Stimulated activated CD8-positive, alpha-beta memory T cell treated with anti-CD3 and anti-CD28 coated beads, Interleukin-12 subunit alpha, Interleukin-12 subunit beta, amount 100 ng/mL, for 4 hours (primary cell): ENCODE measurements at regions not wholly inside any gene's neighbourhood (a gene's known extent, or its start where the extent isn't known, plus 50 kb on each side); places are given as distances from the start of the nearest gene placed in this dataset.
"Not testable (repeated sequence)": the region's sequence is repeated elsewhere in the genome, so short reads cannot be mapped to it uniquely, and the experiment has no call there.

Experiments used
- DNase-seq: peaks from one replicate; pipeline ENCODE4 v3.0.0-alpha.2; 2020; ENCODE audit warnings: low read depth

DNA sequence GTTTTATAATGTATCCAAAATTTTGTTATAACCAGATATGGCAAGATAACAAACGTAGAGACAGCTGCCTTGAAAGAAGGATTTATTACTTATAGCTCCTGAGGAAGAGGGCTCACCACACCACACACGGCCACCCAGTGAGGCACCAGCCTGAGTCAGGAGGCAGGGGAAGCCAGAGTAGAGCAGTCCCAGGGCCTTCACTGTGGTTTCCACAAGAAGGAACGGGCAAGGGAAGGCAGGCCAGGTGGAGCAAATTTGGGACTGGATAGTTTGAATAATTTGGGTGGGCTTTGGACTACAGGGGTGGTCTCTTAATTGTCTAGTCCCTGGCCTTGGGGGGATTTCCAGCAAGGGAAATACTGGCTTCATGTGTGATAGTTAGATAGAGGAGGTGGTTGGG lies 72.5 kb downstream of the RRAGC start:
- no peak for DNase-seq

DNA sequence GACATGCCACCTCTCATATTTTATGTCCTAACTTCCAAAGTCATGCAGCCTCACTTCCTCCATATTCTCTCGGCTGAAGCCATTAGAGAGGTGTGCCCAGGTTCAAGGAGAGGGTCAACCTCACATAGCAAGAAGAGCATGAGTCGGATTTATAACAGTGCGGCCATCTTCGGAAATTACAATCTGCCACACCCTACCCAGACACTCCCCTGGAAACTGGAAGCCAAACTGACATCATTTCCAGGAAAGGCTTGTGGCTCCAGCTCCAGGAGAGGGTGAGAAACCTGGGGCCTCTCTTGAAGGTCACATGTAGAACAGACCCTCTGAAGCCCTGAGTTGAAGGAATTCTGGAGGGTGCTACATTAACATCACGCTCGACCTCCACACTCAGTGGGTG lies 73.5 kb downstream of the RRAGC start:
- DNase-seq, result no peak

DNA sequence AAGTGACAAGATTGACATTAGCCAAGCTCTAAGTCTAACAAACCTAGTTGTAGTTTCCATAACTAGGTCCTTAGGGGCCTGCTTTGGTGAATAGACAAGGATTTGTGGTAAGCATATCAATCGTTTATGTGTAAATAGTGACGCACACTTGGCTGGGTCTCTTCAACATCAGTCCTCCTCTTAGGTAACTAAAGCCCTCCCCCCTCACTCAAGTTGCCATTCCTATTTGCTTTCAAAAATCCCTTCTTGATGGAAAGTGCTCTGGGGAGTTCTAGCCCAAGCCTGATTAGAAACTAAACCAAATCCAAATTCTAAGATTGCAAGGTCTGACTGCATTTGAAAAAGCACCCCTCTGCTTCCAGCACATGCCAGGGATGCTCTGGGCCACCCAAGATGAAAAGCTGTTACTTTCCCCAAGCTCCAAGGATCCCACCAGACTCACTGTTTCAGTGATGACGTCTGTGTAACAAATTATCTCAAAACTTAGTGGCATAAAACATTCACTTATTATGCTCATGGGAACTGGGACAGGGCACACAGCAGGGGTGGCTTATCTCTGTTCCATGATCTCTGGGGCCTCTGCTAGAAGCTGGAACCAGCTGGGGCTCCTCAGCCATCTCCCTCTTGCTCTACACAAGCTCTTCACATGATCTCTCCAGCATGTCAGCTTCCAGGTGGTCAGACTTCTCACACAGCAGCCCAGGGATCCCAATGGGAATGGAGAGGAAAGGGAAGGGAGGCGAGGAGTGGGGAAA lies 74.1 kb downstream of the RRAGC start:
- no peak for DNase-seq

DNA sequence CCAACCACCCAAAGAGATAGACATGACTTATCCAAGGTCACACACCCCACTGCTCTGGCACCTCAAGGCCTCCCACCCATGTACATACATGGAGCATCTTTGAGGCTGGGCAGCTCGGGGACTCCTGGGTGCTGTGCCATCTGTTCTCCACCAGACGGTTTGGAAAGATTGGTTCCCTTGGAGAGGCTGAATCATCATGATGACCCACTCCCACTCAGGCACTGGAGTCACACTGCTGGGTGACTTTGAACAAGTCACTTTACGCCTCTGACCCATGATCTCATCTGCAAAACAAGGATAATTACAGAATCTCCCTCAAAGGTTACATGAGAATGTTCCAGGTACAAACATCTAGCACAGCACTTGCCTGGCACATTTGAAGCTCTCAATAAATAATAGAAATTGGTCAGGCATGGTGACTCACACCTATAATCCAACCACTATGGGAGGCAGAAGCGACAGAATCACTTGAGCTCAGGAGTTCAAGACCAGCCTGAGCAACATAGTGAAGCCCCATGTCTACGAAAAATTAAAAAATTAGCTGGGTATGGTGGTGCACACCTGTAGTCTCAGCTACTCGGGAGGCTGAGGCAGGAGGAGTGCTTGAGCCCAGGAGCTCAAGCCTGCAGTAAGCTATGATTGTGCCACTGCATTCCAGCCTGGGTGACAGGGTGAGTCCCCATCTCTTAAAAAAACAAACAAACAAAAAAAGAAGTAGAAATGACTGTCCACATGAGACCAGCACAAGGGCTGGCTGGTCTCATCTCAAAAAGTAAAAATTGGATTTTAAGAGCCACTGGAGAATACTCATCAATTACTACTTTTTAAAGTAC lies 74.9 kb downstream of the RRAGC start:
- DNase-seq, result no peak

DNA sequence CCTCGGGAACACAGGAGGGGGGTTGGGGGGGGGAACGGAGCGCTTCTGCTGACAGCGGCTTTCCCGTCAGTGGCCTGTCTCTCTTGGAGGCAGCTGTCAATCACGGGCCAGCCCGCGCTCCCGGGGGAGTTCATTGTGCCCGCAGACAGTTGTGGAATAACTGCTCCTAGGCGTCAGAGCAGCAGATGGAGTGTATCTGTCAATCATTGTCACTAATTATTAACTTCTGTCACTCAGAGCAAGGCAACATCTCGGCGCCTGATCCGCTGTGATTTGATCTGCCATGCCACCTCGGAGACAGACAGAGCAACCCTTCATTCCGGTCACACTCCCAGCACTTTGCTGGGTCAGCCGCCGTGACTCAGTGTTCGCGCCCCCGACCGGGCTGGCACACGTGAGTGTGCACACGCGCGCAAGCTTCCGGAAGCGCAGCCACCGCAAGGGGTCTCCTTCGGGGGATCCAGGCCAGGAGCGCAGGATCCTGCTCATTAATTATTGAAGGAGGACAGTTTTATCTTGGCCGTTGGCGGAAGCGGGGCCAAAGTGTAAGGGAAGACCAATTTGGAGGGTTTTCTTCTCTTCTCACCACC lies 75.8 kb downstream of the RRAGC start:
- no peak for DNase-seq

DNA sequence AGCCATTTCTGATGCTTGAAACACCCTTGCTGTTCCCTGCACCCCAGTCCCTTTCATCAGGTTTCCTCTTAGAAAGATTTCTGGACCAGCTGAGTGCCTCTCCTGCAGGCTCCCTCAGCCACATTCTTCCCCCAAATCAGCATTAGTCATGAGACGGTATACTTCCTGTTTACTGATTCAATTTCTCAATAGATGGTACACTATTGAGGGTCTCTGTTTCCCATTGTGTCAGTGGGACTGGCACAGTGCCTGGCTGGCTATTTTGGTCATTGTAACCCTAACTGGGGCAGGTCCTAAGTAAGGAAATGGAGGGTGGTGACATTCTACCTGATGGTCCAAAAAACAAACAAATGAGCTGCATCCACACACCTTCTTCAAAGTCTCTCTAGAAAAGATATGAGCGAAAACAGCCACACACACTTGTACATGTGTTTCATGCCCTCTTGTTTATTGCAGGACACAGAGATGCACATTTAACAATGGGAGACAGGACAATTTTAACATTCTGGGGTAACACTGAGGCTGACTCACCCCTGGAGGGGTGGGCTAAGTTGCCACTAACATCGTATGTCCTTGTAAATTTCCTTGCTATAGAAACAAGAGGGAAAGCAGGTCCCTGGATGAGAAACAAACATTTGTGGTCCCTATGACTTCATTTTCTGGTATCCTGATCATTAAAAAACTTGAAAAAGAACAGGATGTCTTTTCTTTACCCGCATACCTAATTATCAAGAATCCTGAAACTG lies 77.5 kb downstream of the RRAGC start:
- DNase-seq, result no peak

DNA sequence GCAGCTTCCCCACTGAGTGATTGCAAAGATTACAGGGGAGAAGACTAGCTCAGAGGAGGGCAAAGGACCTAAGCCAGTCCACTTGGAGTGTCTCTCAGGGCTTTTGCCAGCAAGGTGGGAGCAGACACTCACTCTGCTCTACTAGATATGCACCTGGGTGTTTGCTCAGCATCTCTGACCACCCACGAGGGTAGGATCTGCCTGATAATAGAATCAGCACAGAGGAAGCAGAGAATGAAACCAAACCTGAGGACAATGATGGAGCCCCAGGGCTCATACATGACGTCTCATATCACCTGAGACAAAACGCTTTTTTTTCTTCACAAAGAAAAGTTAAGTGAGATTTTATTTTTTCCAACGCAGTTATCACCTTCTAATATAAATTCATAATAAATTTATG lies 79.4 kb downstream of the RRAGC start:
- DNase-seq, result no peak

DNA sequence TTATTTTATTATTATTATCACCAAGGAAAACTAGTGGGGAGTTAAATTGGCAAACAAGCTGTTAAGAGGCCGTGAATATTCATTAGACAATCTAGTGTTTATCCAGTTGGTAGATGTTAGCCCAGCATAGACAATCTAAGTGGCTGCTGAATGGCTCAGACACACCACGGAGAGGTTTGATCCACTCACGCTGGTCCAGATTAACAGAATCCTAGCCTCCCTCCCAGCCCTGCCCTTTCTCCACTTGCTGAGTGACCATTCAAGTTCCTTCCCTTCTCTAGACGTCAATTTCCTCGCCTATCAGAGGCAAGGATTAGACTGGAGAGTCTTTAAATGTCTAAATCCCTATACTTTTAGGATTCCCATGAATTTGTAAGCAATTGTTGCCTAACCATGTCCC lies 80.1 kb downstream of the RRAGC start:
- no peak for DNase-seq

DNA sequence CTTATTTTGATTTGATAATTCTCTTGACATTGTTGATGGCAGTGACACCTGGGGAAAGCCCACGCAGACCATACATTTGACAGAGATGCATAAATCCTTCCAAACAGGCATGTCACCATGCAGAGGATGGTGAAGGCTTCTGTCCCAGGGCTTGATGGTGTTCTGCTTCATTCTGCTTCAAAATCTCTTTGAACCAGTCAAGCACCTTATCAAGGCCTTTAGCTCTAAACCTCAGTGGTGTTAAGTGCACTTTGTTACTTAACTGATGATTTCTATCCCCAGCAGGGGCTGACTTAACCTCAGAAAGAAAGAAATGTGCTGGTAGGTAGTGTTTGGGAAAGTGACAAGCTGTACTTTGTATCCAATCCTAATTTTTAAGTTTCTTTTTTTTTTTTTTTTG lies 81.1 kb downstream of the RRAGC start:
- DNase-seq, result no peak

DNA sequence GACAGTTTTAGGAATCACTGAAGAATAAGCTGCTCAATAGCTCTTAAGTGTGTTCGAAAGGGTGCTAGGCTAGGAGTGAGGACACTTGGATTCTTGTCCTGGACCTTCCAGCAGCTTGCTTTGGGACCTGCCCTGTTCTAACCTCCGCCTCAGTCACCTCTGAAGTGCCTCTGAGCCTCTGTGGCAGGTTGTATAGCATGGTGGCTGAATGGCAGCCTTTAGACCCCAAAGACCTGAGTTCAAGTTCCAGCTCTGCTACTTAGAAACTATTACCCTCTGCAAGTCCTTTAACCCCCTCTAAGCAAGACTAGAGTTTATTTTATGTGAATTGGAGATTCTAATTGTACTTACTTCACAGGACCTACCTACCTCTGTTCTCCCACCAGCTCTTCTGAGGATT lies 81.5 kb downstream of the RRAGC start:
- DNase-seq, result no peak

DNA sequence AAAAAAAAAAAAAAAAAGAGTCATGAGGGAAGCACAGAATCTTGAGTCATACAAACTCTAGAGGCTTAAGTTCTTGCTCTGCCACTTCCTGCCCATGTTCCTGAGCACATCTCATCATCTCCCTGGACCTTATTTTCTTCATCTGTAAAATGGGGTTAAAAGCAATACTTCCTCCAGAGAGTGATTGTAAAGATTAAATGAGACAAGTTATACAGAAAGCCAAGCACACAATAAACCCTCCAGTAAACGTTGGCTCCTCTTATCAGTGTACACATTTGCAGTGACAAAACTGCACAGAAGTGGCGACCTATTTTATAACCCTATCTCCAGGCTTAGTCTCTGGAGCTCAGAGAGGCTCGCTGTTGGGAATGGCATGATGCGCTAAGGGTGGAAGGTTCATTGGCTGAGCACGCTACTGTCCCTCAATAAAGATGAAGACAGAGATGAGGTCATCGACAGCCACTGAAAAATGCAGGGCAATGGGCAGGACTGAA lies 82.1 kb downstream of the RRAGC start:
- DNase-seq, result no peak

DNA sequence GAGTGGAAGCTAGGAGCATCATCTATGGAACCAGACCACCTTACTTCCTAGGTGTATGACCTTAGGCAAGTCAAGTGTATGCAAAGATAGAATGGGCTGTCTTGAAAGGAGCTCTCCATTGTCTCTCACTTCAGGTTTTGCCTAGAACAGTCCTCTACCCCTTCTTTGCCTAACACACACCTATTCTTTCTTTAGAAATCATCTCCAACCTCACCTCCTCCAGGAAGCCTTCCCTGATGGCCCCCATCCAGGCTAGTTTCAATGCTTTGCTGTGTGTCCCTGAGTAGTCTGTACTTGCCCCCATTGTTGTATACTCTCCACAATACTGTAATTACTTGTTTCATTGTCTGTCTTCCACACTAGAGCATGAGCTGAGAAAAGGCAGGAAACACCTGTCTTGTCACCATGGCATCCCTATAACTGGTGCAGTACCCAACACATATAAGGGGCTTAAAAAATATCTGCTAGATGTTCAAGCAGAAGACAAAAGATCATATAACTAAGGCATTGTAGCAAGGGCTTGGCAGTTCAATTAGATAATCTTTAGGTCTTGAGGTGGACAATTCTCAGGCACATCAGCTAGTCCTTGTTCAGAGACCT lies 83.0 kb downstream of the RRAGC start:
- DNase-seq, result no peak

DNA sequence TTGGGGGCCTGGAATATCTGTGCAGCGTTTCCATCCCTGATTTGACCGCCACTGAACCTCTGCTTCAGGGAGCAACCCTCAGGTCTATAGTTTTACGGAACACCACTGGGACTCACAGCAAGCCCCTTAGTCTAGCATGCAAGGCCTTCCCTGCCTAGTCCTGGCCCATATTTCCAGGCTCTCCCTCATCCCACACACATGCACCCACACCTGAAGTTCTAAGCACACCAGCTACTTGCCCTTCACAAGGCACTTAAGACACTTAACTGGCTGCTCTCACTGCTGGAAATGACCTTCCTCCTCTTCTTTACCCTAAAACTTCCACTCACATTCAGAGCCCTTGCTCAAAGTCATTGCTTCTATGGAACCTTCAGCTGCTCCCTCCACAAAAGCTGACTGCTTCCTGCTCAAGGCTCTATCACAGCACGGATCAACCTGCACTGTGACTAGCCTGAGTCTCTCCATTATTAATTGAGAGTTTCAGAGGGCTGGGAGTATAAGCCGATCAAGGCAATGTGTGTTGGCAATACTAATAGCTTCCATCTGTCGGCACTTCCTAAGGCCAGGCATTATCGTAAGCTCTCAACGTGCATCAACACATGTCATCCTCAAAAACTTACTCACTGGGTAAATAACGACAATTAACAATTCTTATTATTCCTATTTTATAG lies 84.3 kb downstream of the RRAGC start:
- DNase-seq, result no peak

DNA sequence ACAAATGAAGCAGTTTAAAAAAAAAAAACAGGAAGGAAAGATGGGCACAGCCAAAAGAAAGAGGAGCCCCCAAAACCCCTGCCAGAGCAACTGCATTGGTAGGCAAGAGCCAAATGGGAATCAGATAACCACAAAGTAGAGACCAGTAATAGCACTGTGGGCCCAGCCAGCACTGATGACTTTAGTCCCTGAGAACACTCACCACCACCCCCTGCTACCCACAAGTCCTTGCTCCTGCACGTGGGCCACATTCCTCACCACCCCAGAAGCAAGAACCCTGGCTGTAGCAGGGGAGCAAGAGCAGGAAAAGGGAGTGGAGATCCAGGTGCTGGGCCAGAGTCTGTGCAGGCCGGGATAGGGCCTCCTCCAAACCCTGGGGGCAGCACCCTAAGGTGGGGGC lies 86.1 kb downstream of the RRAGC start:
- no peak for DNase-seq

DNA sequence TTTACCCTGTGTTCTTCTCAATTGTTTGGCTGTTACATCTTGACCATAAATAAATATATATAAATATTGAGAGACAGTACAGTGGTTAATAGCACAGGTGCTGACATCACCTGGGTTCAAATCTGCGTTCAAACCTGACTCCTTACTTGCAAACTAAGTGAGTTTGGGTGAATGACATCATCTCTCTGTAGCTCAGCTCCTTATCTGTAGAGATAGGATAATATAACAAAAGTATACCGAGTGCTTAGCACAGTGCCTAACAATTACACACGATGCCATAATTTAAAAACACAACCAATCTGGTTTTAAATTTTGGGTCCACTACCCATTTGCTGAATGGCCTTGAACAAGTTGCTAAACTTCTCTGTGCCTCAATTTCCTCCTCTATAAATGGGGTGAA lies 86.6 kb downstream of the RRAGC start:
- no peak for DNase-seq

DNA sequence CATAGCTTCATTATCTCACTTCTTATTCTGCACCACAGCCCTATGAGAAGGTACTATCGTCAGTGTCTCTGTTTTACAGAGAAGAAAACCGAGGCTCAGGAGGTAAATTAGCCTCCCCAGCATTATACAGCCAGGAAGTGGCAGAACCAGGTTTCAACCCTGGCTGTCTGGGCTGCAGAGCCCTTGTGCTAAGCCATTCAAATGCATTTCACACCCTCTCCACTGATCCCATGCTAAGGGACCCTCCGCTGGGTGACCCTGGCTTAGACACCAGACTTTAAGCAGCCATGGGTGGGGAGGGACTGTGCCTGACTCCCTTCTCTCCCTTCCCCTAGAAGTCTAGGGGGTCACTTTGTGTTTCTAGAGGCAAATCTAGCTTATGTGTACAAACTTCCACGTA lies 87.5 kb downstream of the RRAGC start:
- no peak for DNase-seq

DNA sequence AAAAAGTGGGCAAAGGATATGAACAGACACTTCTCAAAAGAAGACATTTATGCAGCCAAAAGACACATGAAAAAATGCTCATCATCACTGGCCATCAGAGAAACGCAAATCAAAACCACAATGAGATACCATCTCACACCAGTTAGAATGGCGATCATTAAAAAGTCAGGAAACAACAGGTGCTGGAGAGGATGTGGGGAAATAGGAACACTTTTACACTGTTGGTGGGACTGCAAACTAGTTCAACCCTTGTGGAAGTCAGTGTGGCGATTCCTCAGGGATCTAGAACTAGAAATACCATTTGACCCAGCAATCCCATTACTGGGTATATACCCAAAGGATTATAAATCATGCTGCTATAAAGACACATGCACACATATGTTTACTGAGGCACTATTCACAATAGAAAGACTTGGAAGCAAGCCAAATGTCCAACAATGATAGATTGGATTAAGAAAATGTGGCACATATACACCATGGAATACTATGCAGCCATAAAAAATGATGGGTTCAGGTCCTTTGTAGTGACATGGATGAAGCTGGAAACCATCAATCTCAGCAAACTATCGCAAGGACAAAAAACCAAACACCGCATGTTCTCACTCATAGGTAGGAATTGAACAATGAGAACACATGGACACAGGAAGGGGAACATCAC lies 88.9 kb downstream of the RRAGC start:
- not testable (repeated sequence) for DNase-seq

DNA sequence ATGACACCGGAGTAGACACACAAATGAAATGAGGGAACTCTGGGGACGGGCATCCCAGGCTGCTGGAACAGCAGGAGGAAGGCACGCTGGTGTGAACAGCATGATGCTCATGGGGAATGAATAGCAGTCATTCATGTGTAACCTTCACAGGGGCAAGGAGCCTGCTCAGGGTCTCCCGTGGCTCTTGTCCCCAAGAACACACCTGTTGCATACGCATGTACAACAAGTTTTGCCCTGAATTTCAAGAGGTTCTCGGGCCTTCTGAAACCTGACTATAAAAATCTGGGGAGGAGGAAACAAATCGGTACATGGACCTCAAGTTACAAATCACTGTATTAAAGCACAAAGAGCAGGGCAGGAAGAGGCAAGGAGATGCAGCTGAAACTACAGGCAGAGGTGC lies 93.4 kb downstream of the RRAGC start:
- DNase-seq, result no peak

DNA sequence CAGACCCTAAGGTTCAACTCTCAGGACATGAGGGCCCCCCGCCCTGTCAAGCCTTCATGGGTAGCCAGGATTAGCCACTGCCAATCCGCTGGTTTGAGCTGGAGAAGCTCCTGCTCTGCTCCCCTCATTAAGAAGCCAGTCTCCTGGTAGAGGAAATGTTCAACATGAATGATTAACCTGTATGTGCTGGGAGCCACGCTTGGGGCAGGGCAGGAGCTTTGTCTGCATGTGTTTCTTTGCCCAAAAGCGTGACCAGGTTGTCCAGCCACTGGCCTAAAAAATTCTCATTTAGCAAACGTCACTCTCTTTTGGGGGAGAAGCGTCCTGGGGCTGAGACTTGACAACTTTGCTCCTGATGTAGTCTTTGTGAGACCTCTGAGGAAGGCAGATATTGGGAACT lies 96.5 kb downstream of the RRAGC start:
- no peak for DNase-seq

DNA sequence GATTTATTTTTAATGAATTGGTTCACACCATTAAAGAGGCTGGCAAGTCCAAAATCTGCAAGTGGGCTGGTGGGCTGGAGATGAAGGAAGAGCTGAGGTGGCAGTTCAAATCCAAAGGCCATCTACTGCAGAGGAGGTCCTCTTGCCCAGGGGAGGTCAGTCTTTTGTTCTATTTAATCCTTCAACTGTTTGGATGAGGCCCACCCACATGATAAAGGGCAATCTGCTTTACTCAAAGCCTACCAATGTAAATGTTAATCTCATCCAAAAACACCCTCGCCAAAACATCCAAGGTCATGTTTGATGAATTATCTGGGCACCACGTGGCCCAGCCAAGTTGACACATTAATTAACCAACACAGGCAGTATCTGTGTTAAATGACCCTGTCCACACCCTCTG lies 99.0 kb downstream of the RRAGC start:
- DNase-seq, result no peak

DNA sequence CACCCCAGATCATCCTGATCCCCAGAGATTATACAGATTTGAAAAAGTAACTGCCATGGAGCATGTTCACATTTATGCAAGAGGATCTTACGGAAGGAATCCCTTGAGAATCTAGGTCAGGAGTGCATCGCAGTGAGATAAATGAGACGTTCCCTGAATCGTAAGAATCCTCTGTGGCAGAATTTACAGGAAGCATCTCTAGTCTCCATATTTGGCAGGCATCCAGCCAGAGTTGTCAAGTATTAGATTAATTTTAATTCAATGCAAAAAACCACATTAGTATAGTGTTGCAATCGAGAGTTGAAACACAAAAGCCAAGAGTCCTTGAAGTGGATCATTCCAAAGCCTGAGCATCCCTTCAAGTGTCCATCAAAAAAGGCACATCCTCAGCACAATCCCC lies 100.8 kb downstream of the RRAGC start:
- DNase-seq, result no peak
